ENCODE measurements at regions not wholly inside any gene's neighbourhood (a gene's known extent, or its start where the extent isn't known, plus 50 kb on each side); places are given as distances from the start of the nearest gene placed in this dataset.

- H3K27me3 Mint-ChIP-seq: no peaks in the 10 kb centered on the region
- Histone ChIP-seq H3K4me1 (ENCODE audit: insufficient read depth, low read length) (no peaks in the 10 kb centered on the region), H3K27me3 (ENCODE audit: control insufficient read depth in 1 of 2, insufficient read depth in 2 of 2, low read length in 2 of 2) (no peaks in the 10 kb centered on the region), H3K36me3 (ENCODE audit: insufficient read depth, low read length) (no peaks in the 10 kb centered on the region), H3K27ac (ENCODE audit: low read depth in 1 of 2, low read length in 2 of 2) (no peak overlapping the region), H3K9me3 (ENCODE audit: control insufficient read depth in 1 of 2, insufficient read depth in 1 of 2, low read length in 2 of 2) (no peaks in the 10 kb centered on the region), H3K4me3 (ENCODE audit: low read length) (no peak overlapping the region)
- H3K27ac Mint-ChIP-seq: no peak overlapping the region
- ChIA-PET CTCF (no interaction called here), POLR2A (interaction anchor here (0.6 kb wide), 1 partner anchor 1760 kb away, joined by 3 read pairs; no protein-coding TSS in a partner anchor)
- TF ChIP-seq CTCF (IDR thresholded peaks at IDR 0.05): no peak
- intact Hi-C loops (cut with DNase I, micrococcal nuclease): no loop called here
- ATAC-seq (ENCODE audit: poor library complexity) (no peak), DNase-seq (no peak)
- no peaks in the 10 kb centered on the region for H3K36me3 Mint-ChIP-seq (ENCODE audit: low read depth)
- no peak overlapping the region for H3K4me3 Mint-ChIP-seq
- H3K9me3 Mint-ChIP-seq: peaks cover 6% of the 10 kb centered on the region
- H3K4me1 Mint-ChIP-seq (ENCODE audit: low read depth): no peaks in the 10 kb centered on the region
Observed at GRCh38 chr9:26789959-26790358, 102.6 kb downstream of the CAAP1 start.

DNA sequence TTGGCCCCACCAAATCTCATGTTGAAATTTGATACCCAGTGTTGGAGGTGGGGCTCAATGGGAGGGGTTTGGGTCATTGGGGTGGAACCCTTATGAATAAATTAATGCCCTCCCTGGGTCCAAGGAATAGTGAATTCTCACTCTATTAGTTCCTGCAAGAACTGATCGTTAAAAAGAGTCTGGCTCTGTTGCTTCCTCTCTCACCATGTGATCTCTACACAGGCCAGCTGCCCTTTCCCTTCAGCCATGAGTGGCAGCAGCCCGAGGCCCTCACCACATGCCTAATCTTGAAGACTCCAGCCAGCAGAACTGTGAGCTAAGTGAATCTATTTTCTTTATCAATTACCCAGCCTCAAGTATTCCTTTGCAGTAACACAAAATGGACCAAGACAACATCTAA is 106.0 kb downstream of the CAAP1 start:
- no peaks in the 10 kb centered on the region for H3K9me3 Mint-ChIP-seq
- CTCF ChIA-PET: interaction anchor here (1.1 kb wide), 1 partner anchor 27 kb away, joined by 3 read pairs; no protein-coding TSS in a partner anchor
- POLR2A ChIA-PET: no interaction called here
- peaks cover 5% of the 10 kb centered on the region for H3K27me3 Mint-ChIP-seq
- Histone ChIP-seq H3K4me3 (ENCODE audit: low read length) (no peak overlapping the region), H3K9me3 (ENCODE audit: control insufficient read depth in 1 of 2, insufficient read depth in 1 of 2, low read length in 2 of 2) (no peaks in the 10 kb centered on the region), H3K36me3 (ENCODE audit: insufficient read depth, low read length) (no peaks in the 10 kb centered on the region), H3K4me1 (ENCODE audit: insufficient read depth, low read length) (no peaks in the 10 kb centered on the region), H3K27ac (ENCODE audit: low read depth in 1 of 2, low read length in 2 of 2) (no peak overlapping the region), H3K27me3 (ENCODE audit: control insufficient read depth in 1 of 2, insufficient read depth in 2 of 2, low read length in 2 of 2) (no peaks in the 10 kb centered on the region)
- intact Hi-C loops (cut with DNase I, micrococcal nuclease): no loop called here
- H3K36me3 Mint-ChIP-seq (ENCODE audit: low read depth): no peaks in the 10 kb centered on the region
- H3K4me1 Mint-ChIP-seq (ENCODE audit: low read depth): no peaks in the 10 kb centered on the region
- H3K27ac Mint-ChIP-seq: no peak overlapping the region
- ATAC-seq (ENCODE audit: poor library complexity): no peak
- H3K4me3 Mint-ChIP-seq: no peak overlapping the region
- TF ChIP-seq CTCF (IDR thresholded peaks at IDR 0.05): no peak
- DNase-seq: no peak

- H3K36me3 Mint-ChIP-seq (ENCODE audit: low read depth): no peaks in the 10 kb centered on the region
- H3K4me3 Mint-ChIP-seq: no peak overlapping the region
- no peak overlapping the region for H3K27ac ChIP-seq (ENCODE audit: low read depth in 1 of 2, low read length in 2 of 2)
- no peaks in the 10 kb centered on the region for H3K4me1 Mint-ChIP-seq (ENCODE audit: low read depth)
- H3K27ac Mint-ChIP-seq: no peak overlapping the region
- POLR2A ChIA-PET: no interaction called here
- no peak for ATAC-seq (ENCODE audit: poor library complexity)
- CTCF ChIA-PET: no interaction called here
- no peak for TF ChIP-seq CTCF (IDR thresholded peaks at IDR 0.05)
- intact Hi-C loops (cut with DNase I, micrococcal nuclease): no loop called here
- H3K4me1 ChIP-seq (ENCODE audit: insufficient read depth, low read length): no peaks in the 10 kb centered on the region
- H3K27me3 ChIP-seq (ENCODE audit: control insufficient read depth in 1 of 2, insufficient read depth in 2 of 2, low read length in 2 of 2): no peaks in the 10 kb centered on the region
- peaks cover 10% of the 10 kb centered on the region for H3K27me3 Mint-ChIP-seq
- H3K9me3 Mint-ChIP-seq: no peaks in the 10 kb centered on the region
- no peak overlapping the region for H3K4me3 ChIP-seq (ENCODE audit: low read length)
- no peak for DNase-seq
- no peaks in the 10 kb centered on the region for H3K36me3 ChIP-seq (ENCODE audit: insufficient read depth, low read length)
- no peaks in the 10 kb centered on the region for H3K9me3 ChIP-seq (ENCODE audit: control insufficient read depth in 1 of 2, insufficient read depth in 1 of 2, low read length in 2 of 2)
Observed at GRCh38 chr9:26782899-26783298, 109.7 kb downstream of the CAAP1 start.

Data from CD4-positive, alpha-beta T cell (primary cell).